GM18517 (cell line): ENCODE measurements at regions not wholly inside any gene's neighbourhood (a gene's known extent, or its start where the extent isn't known, plus 50 kb on each side); places are given as distances from the start of the nearest gene placed in this dataset.
A peak's percentile ranks its signal among the peaks of the same experiment; 100 is the strongest.

Experiments
- ATAC-seq: cut with Tn5 transposase; IDR thresholded peaks from one replicate; pipeline ENCODE4 v1.9.1; 2021; ENCODE audit warnings: mild to moderate bottlenecking, moderate library complexity; ENCODE audit not compliant: unreplicated experiment

GRCh38 chr1:65670518-65670917, 122.2 kb upstream of the PDE4B start:
- ATAC-seq, result no peak

- ATAC-seq, result no peak
Observed at GRCh38 chr1:65674522-65674921, 118.2 kb upstream of the PDE4B start.

- no peak for ATAC-seq
Observed at GRCh38 chr1:65679773-65680172, 112.9 kb upstream of the PDE4B start.

DNA sequence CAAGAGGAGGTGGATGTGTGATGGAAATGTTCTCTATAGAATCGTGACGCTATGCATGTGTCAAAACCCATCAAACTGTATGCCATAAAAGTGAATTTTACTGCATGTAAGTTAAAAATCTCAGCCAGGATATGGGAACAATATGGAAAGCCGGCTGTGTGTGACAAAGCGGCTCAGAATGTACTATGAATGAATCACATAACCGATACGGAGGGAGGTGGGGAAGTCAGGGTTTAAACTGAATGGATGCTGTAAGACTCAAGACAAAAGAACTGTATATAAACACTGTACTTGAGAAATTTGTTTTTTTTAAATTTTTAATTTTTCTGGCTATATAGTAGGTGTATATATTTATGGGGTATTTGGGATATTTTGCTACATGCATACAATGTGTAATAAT, 111.6 kb upstream of the PDE4B start:
- ATAC-seq, result no peak

- ATAC-seq, result peak; percentile 93
Observed at GRCh38 chr1:65687428-65688214, 105.1 kb upstream of the PDE4B start.

DNA sequence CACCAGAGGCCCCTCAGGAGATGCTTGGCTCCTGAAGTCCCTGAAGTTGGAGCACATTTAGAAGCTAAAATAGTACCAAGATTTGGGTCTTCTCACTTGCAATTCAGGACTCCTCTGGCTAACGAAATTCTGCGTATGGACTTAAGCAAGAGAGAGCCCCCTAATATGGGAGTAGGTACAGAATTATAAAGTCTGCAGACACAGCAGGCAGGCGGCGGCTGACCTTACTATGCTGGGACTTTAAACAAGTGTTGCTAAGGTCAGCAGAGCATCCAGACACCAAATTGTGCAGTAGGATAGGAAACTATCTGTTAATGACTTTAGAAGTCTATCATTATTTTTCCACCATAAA, 104.5 kb upstream of the PDE4B start:
- ATAC-seq, result no peak

DNA sequence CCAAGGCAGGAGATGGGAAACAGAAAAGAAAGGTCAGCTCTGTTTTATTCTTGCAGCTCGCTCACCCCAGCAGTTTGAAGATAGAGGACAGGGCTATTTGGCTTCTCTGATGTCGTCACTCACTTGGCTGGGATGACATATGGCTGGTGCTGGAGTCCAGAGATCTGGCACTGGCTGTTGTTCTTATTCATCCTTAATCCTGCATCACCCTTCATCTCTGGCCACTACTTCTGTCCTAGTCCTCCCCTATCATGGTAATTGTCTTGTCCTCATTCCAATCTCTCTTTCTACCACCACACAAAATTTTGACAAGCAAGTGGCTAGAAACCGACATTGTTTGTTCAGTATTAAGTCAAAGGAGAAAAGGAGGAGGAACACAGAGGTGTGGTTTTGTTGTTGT, 103.8 kb upstream of the PDE4B start:
- no peak for ATAC-seq

- ATAC-seq, result no peak
Observed at GRCh38 chr1:65691152-65691900, 101.4 kb upstream of the PDE4B start.

DNA sequence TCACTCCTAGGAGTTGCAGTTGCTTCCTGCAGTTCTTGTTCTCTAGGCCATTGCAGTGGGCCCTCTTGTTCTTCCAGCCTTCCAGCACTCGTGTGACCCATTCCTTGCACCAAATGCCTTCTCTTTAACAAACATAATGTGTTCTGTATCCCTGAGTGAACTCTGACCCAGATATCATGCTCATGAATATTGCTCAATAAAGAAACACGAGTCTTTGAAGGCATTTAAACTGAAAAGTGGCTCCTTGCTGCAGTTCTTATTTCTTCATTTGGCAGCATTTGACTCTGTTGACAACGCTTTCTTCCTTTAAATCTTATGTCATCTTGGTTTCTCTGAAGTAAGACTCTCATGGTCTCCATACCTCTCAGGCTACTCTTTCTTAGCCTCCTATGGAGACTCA, 100.7 kb upstream of the PDE4B start:
- no peak for ATAC-seq

GRCh38 chr1:65694126-65694525, 98.6 kb upstream of the PDE4B start:
- no peak for ATAC-seq

DNA sequence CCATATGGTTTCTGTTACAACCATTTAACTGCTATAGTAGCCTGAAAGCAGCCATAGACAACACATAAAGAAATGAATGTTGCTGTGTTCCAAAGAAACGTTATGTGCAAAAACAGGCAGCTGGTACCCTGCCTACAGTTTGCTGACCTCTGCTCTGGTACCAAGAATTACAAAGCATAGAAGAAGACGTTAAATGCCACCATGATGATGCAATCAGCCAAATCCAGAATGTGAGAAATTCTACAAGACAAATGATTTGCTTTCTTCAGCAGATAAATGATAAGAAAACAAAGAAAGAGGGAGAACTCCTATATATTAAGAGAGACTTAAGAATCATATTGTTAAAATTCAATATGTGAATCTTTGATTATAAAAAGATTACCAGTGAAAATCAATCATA, 97.8 kb upstream of the PDE4B start:
- ATAC-seq, result no peak

GRCh38 chr1:65698590-65698989, 94.1 kb upstream of the PDE4B start:
- ATAC-seq, result no peak

GRCh38 chr1:65703853-65704252, 88.8 kb upstream of the PDE4B start:
- ATAC-seq, result no peak

GRCh38 chr1:65704318-65704717, 88.4 kb upstream of the PDE4B start:
- no peak for ATAC-seq

- ATAC-seq, result no peak
Observed at GRCh38 chr1:65717815-65718454, 74.8 kb upstream of the PDE4B start.

DNA sequence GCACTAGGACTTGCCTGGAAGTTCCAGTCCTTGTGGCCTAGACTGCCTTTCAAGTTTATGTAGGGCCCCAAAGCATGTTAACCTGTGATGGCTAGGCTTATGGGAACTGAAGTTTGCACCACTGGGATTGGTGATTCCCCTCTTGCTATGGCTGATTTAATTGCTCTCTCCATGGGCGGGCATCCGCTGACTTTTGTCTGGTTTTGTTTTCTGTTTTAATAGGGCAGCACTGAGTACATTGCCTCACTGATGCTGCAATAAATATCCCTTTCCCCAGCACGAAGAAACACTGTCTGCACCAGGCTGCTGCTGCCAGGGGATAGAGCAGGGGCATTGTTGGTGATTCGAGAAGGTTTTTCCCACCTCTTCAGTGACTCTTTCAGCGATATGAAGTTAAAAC, 73.3 kb upstream of the PDE4B start:
- no peak for ATAC-seq

GRCh38 chr1:65722461-65722860, 70.2 kb upstream of the PDE4B start:
- ATAC-seq, result no peak

GRCh38 chr1:65724151-65724550, 68.5 kb upstream of the PDE4B start:
- no peak for ATAC-seq

DNA sequence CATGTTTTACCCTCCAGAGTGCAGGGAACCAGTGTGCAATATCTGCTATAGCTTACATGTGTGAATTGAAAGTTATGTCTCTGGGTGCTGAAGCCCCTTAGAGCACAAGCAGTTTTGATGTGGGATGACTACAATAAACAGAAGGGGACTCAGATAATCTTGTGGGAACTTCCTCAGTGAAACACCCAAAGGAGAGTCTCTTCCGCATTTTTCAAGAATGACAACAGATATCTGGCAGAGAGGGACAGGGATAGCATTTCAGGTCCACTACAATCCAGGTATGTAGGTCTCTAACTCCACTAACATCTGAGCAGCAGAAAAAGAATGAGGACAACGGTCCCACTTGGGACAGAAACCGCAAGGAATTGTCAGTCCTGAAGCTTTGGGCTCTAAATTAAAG, 67.6 kb upstream of the PDE4B start:
- no peak for ATAC-seq

- no peak for ATAC-seq
Observed at GRCh38 chr1:65728504-65728903, 64.2 kb upstream of the PDE4B start.

DNA sequence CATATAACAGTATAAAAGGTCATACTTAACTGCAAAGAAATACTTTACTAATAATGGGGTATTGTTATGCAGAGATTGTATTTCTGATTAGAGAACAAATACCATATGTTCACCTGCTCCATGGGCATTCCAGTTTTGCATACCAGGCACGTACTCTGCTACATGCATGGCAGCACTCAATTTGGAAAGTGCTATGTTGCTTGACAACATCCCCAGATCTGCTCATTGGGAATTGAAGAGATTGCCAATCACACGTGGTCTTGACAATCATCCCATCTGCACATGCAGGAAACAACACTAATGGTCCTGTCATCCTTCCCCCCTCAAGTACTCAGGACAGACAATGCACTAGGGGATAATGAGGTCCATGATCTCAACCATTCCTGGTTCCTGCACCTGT, 63.4 kb upstream of the PDE4B start:
- no peak for ATAC-seq

DNA sequence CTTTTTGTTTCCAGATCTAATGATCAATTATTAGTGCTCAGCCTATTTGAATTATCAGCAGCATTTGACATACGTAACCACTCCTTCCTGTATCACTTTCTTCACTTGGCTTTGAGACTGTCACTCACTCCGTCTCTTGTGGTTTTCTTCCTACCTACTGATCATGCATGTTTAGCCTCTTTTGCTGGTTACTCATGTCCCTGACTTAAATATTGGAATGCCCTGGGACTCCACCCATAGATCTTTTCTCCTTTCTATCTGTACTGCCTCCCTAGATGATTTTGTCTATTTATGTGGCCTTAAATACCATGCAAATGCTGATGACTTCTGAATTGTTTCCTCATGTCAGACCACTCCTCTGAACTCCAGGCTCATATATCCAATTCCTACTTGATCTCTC, 57.7 kb upstream of the PDE4B start:
- ATAC-seq, result no peak
